DND-41 (cell line): ENCODE measurements at regions not wholly inside any gene's neighbourhood (a gene's known extent, or its start where the extent isn't known, plus 50 kb on each side); places are given as distances from the start of the nearest gene placed in this dataset.
"Not testable (repeated sequence)": the region's sequence is repeated elsewhere in the genome, so short reads cannot be mapped to it uniquely, and the experiment has no call there.

Experiments used
- ATAC-seq: fragments of 200-7000 bp; cut with Tn5 transposase; 3 replicates; pipeline ENCODE4 v1.9.1; 2021; ENCODE audit warnings: low read depth; ENCODE audit not compliant: insufficient read depth
- DNase-seq: peaks from one replicate; pipeline ENCODE4 v3.0.0-alpha.2; 2020
- H2AFZ ChIP-seq: 2 replicates; pipeline ENCODE4 v1.6.0; 2012; ENCODE audit warnings: low read depth, low read length
- H3K27ac ChIP-seq: 2 replicates; pipeline ENCODE4 v1.5.1; 2012; ENCODE audit warnings: low read length, inconsistent platforms
- H3K27me3 ChIP-seq: fragments of 200-600 bp; sonication (generic); 2 replicates; pipeline ENCODE4 v1.6.0; 2012; ENCODE audit warnings: low read length, mild to moderate bottlenecking, inconsistent platforms; ENCODE audit not compliant: insufficient read depth, poor library complexity
- H3K36me3 ChIP-seq: 2 replicates; pipeline ENCODE4 v1.5.1; 2012; ENCODE audit warnings: low read length, inconsistent platforms; ENCODE audit not compliant: insufficient read depth
- H3K4me1 ChIP-seq: 2 replicates; pipeline ENCODE4 v1.5.1; 2012; ENCODE audit warnings: mild to moderate bottlenecking, low read length; ENCODE audit not compliant: insufficient read depth
- H3K4me2 ChIP-seq: 2 replicates; pipeline ENCODE4 v1.6.0; 2012; ENCODE audit warnings: mild to moderate bottlenecking, moderate library complexity, low read length, inconsistent platforms; ENCODE audit not compliant: insufficient read depth
- H3K4me3 ChIP-seq, 2 experiments: fragments of 200-600 bp in 1 of 2; shearing (Covaris generic) in 1 of 2; 2 replicates each; pipeline ENCODE4 v1.5.1; 2012 to 2016; ENCODE audit warnings: inconsistent platforms in 2 of 2, low read length in 2 of 2, mild to moderate bottlenecking in 2 of 2, low read depth in 1 of 2, moderate library complexity in 1 of 2
- H3K79me2 ChIP-seq: 2 replicates; pipeline ENCODE4 v1.6.0; 2012; ENCODE audit warnings: low read length, inconsistent platforms; ENCODE audit not compliant: insufficient read depth
- H3K9ac ChIP-seq: 2 replicates; pipeline ENCODE4 v1.6.0; 2012; ENCODE audit warnings: low read depth, mild to moderate bottlenecking, inconsistent platforms, low read length, moderate library complexity
- H3K9me3 ChIP-seq: 2 replicates; pipeline ENCODE4 v1.5.1; 2012; ENCODE audit warnings: low read length, moderate library complexity, mild to moderate bottlenecking, inconsistent platforms; ENCODE audit not compliant: insufficient read depth, severe bottlenecking
- H4K20me1 ChIP-seq: 2 replicates; pipeline ENCODE4 v1.6.0; 2012; ENCODE audit warnings: low read length; ENCODE audit not compliant: insufficient read depth
- EZH2 ChIP-seq: IDR thresholded peaks from 3 replicates; pipeline ENCODE4 v1.6.1; 2012; ENCODE audit warnings: borderline replicate concordance, low read depth, mild to moderate bottlenecking, moderate library complexity, low read length, inconsistent platforms; ENCODE audit not compliant: severe bottlenecking
- TF ChIP-seq, protein P1 (sequence below): IDR thresholded peaks from 2 replicates; pipeline ENCODE4 v1.5.1; 2012; ENCODE audit warnings: borderline replicate concordance, low read length, moderate library complexity, mild to moderate bottlenecking; ENCODE audit not compliant: poor library complexity, severe bottlenecking; ENCODE audit errors: extremely low read depth

GRCh38 chrX:39493168-39493567 lies 604.6 kb downstream of the BCOR start:
- no peak for TF ChIP-seq EZH2
- TF ChIP-seq, protein P1, sequence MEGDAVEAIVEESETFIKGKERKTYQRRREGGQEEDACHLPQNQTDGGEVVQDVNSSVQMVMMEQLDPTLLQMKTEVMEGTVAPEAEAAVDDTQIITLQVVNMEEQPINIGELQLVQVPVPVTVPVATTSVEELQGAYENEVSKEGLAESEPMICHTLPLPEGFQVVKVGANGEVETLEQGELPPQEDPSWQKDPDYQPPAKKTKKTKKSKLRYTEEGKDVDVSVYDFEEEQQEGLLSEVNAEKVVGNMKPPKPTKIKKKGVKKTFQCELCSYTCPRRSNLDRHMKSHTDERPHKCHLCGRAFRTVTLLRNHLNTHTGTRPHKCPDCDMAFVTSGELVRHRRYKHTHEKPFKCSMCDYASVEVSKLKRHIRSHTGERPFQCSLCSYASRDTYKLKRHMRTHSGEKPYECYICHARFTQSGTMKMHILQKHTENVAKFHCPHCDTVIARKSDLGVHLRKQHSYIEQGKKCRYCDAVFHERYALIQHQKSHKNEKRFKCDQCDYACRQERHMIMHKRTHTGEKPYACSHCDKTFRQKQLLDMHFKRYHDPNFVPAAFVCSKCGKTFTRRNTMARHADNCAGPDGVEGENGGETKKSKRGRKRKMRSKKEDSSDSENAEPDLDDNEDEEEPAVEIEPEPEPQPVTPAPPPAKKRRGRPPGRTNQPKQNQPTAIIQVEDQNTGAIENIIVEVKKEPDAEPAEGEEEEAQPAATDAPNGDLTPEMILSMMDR, result no peak
- no peaks in the 10 kb centered on the region for H3K4me1 ChIP-seq
- DNase-seq (no peak), ATAC-seq (no peak)
- no peak overlapping the region for H3K27ac ChIP-seq
- H3K9me3 ChIP-seq, result no peaks in the 10 kb centered on the region
- no peaks in the 10 kb centered on the region for H3K36me3 ChIP-seq
- no peaks in the 10 kb centered on the region for H4K20me1 ChIP-seq
- H3K27me3 ChIP-seq, result no peaks in the 10 kb centered on the region
- no peak overlapping the region for H3K4me3 ChIP-seq
- no peak overlapping the region for H3K4me2 ChIP-seq
- H3K79me2 ChIP-seq, result no peaks in the 10 kb centered on the region
- no peak overlapping the region for H3K9ac ChIP-seq
- no peak overlapping the region for H2AFZ ChIP-seq

DNA sequence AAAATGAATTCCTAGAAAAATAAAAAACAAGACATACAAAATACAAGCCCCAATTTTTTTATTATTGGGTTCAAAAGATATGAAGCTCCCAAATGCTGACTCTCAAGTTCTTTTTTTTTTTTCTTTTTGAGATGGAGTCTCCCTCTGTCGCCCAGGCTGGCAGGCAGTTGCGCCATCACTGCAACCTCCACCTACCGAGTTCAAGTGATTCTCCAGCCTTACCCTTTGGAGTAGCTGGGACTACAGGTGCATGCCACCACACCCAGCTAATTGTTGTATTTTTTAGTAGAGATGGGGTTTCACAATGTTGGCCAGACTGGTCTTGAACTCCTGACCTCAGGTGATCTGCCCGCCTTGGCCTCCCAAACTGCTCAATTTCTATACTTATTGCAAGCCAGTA lies 600.6 kb downstream of the BCOR start:
- not testable (repeated sequence) for H3K9ac ChIP-seq, H3K9me3 ChIP-seq, H3K4me1 ChIP-seq, H3K79me2 ChIP-seq, H3K4me2 ChIP-seq, H3K4me3 ChIP-seq, DNase-seq, H2AFZ ChIP-seq, H4K20me1 ChIP-seq, ATAC-seq, H3K27me3 ChIP-seq, H3K27ac ChIP-seq, H3K36me3 ChIP-seq

- no peaks in the 10 kb centered on the region for H3K27me3 ChIP-seq
- TF ChIP-seq, protein P1, result no peak
- no peak for TF ChIP-seq EZH2
- H3K79me2 ChIP-seq, result no peaks in the 10 kb centered on the region
- no peak overlapping the region for H3K9ac ChIP-seq
- DNase-seq (no peak), ATAC-seq (no peak)
- H3K4me3 ChIP-seq, result no peak overlapping the region
- no peaks in the 10 kb centered on the region for H4K20me1 ChIP-seq
- no peak overlapping the region for H3K27ac ChIP-seq
- no peak overlapping the region for H2AFZ ChIP-seq
- H3K36me3 ChIP-seq, result no peaks in the 10 kb centered on the region
- H3K4me1 ChIP-seq, result no peaks in the 10 kb centered on the region
- H3K4me2 ChIP-seq, result no peak overlapping the region
- no peaks in the 10 kb centered on the region for H3K9me3 ChIP-seq
Observed at GRCh38 chrX:39497702-39498265, 600.0 kb downstream of the BCOR start.

DNA sequence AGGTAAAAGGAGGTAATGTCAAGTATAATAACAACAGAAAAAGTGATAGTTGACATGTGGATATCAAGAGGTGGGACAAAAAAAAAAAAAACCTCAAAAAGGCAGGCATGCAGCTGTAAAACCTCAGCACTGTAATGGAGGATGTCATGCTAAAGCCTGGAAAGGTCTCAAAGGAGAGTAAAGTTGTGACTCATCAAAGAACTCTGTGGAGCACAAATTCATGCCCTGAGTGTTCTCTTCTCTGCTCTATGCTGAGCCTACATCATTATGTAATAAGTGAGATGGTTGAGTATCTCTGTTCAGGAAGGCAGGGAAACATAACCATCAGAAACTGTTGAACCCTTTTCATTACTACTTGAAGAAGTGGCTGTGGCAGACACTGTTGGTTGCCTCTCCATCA lies 597.8 kb downstream of the BCOR start:
- Histone ChIP-seq H3K4me1 (no peaks in the 10 kb centered on the region), H2AFZ (no peak overlapping the region), H3K4me3 (no peak overlapping the region), H3K9ac (no peak overlapping the region), H3K36me3 (no peaks in the 10 kb centered on the region), H3K9me3 (no peaks in the 10 kb centered on the region), H3K4me2 (no peak overlapping the region), H3K27me3 (no peaks in the 10 kb centered on the region), H3K79me2 (no peaks in the 10 kb centered on the region), H4K20me1 (no peaks in the 10 kb centered on the region), H3K27ac (no peak overlapping the region)
- no peak for ATAC-seq
- DNase-seq, result no peak
- TF ChIP-seq EZH2, result no peak
- TF ChIP-seq, protein P1, result no peak
